ENCODE measurements at regions not wholly inside any gene's neighbourhood (a gene's known extent, or its start where the extent isn't known, plus 50 kb on each side); places are given as distances from the start of the nearest gene placed in this dataset.

DNA sequence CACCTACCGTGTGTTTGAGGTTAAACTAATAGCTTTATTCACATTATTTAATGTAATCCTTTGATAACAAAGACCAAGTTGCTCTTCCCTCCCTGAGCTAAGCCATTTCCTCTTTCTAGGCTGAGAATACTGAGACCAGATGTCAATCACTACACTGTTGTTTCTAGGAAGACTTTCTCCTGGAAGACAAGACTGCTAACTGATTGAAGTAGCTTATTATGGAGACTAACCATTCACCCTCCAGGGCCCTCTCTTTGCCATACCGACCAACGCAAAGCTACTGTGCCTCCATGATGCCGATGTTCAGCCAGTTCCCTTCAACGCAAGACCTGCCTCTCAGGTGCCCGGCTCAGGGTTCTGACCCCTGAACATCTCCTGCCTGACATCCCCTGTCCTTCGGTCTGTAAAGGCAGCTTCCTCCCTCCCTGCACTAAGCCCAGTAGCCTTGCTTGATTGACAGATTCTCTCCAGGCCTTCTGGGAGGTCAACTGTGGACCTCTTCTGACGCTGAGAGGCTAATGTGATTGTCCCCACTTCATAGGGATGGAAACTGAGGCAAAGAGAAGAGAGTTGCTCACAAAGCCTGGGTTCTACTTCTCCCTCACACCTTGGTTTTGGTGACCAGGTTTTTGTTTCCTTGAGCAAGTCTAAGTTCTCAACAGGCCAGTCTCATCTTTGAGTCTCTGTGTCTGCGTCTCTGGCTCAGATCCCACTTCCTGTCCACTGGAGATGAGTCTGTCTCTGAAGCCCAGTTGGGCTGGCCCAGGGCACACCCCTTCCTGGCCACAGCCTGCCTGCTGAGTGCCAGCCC is 259.7 kb upstream of the IRX2 start:
- Mint-ChIP-seq H3K4me3 (no peak overlapping the region), H3K27ac (no peak overlapping the region), H3K9me3 (peaks cover 5 to 20% (median 12%) of the 10 kb centered on the region in 7 donors), H3K36me3 (no peaks in the 10 kb centered on the region), H3K4me1 (no peaks in the 10 kb centered on the region), H3K27me3 (ENCODE audit: low read depth in 3 of 3) (no peaks in the 10 kb centered on the region)
- Histone ChIP-seq H3K79me2 (ENCODE audit: insufficient read depth, low read length) (no peaks in the 10 kb centered on the region), H4K20me1 (ENCODE audit: insufficient read depth, low read length) (no peaks in the 10 kb centered on the region), H3K4me1 (ENCODE audit: control insufficient read depth in 1 of 2, insufficient read depth in 2 of 2, low read length in 2 of 2) (no peaks in the 10 kb centered on the region), H3K36me3 (replicated peaks in 1 of 2; ENCODE audit: control insufficient read depth in 1 of 2, insufficient read depth in 2 of 2, low read length in 2 of 2) (no peaks in the 10 kb centered on the region), H3K4me3 (replicated peaks in 1 of 3; ENCODE audit: low read depth in 2 of 3, low read length in 3 of 3) (no peak overlapping the region), H3K9ac (ENCODE audit: insufficient read depth, low read length, poor library complexity, severe bottlenecking) (no peak overlapping the region), H3K4me2 (replicated peaks; ENCODE audit: extremely low read depth, low read length, poor library complexity, severe bottlenecking) (no peak overlapping the region), H3K27ac (ENCODE audit: low read depth in 1 of 2, low read length in 2 of 2) (no peak overlapping the region), H2AFZ (ENCODE audit: insufficient read depth, low read depth, low read length, poor library complexity, severe bottlenecking) (no peak overlapping the region), H3K9me3 (replicated peaks in 1 of 2; ENCODE audit: control insufficient read depth in 1 of 2, insufficient read depth in 1 of 2, low read length in 2 of 2) (peaks cover 13 to 38% of the 10 kb centered on the region in 2 donors), H3K27me3 (ENCODE audit: control insufficient read depth in 2 of 2, insufficient read depth in 2 of 2, low read length in 2 of 2) (no peaks in the 10 kb centered on the region)
- TF ChIP-seq, protein P1, sequence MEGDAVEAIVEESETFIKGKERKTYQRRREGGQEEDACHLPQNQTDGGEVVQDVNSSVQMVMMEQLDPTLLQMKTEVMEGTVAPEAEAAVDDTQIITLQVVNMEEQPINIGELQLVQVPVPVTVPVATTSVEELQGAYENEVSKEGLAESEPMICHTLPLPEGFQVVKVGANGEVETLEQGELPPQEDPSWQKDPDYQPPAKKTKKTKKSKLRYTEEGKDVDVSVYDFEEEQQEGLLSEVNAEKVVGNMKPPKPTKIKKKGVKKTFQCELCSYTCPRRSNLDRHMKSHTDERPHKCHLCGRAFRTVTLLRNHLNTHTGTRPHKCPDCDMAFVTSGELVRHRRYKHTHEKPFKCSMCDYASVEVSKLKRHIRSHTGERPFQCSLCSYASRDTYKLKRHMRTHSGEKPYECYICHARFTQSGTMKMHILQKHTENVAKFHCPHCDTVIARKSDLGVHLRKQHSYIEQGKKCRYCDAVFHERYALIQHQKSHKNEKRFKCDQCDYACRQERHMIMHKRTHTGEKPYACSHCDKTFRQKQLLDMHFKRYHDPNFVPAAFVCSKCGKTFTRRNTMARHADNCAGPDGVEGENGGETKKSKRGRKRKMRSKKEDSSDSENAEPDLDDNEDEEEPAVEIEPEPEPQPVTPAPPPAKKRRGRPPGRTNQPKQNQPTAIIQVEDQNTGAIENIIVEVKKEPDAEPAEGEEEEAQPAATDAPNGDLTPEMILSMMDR (IDR thresholded peaks at IDR 0.05): no peak
- 90% methylated on average over 8 of the region's 9 CpGs for WGBS (ENCODE audit: insufficient coverage)
- DNase-seq: no peak
- intact Hi-C loops (cut with micrococcal nuclease): no loop called here

DNA sequence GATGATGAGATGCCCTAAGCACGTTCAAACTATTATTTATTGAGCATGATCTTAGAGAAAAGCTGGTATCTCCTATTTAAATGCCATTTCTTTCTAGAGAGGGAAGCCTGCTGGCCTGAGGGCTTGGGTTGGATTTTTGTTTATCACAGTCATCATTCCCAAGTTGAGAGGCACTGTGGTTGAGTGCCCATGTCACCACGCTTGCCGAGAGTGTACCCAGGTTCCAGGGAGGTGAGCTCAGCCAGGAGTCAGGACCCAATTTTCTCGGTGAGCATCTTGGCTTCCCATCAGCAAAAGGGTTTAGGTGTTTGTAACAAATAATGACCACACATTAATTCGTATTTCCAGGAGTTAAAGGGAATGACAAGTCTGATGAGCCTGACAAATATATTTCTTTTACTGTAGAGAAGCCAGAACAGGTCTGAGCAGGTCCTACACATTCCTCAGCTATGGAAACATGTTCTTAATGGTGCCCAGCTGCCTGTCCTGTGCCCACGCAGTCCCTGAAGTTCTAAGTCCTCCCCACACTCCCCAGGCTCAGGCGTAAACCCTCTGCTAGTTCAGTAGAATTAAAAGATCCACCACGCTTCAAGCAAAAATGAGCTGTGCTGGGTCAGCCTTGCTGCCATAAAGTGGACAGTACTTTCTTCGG is 258.9 kb upstream of the IRX2 start:
- H3K27ac Mint-ChIP-seq: no peak overlapping the region
- no peak overlapping the region for H3K4me2 ChIP-seq (replicated peaks; ENCODE audit: extremely low read depth, low read length, poor library complexity, severe bottlenecking)
- H3K79me2 ChIP-seq (ENCODE audit: insufficient read depth, low read length): no peaks in the 10 kb centered on the region
- H3K4me1 ChIP-seq (ENCODE audit: control insufficient read depth in 1 of 2, insufficient read depth in 2 of 2, low read length in 2 of 2): no peaks in the 10 kb centered on the region
- TF ChIP-seq, protein P1 (IDR thresholded peaks at IDR 0.05): no peak
- H3K27me3 ChIP-seq (ENCODE audit: control insufficient read depth in 2 of 2, insufficient read depth in 2 of 2, low read length in 2 of 2): no peaks in the 10 kb centered on the region
- no peak overlapping the region for H3K4me3 ChIP-seq (replicated peaks in 1 of 3; ENCODE audit: low read depth in 2 of 3, low read length in 3 of 3)
- DNase-seq: no peak
- no peak overlapping the region for H3K9ac ChIP-seq (ENCODE audit: insufficient read depth, low read length, poor library complexity, severe bottlenecking)
- peaks cover 5 to 23% (median 12%) of the 10 kb centered on the region in 7 donors for H3K9me3 Mint-ChIP-seq
- H3K27me3 Mint-ChIP-seq (ENCODE audit: low read depth in 3 of 3): no peaks in the 10 kb centered on the region
- H3K36me3 ChIP-seq (replicated peaks in 1 of 2; ENCODE audit: control insufficient read depth in 1 of 2, insufficient read depth in 2 of 2, low read length in 2 of 2): no peaks in the 10 kb centered on the region
- H3K4me1 Mint-ChIP-seq: no peaks in the 10 kb centered on the region
- intact Hi-C loops (cut with micrococcal nuclease): no loop called here
- H3K9me3 ChIP-seq (replicated peaks in 1 of 2; ENCODE audit: control insufficient read depth in 1 of 2, insufficient read depth in 1 of 2, low read length in 2 of 2): peaks cover 14 to 41% of the 10 kb centered on the region in 2 donors
- H4K20me1 ChIP-seq (ENCODE audit: insufficient read depth, low read length): no peaks in the 10 kb centered on the region
- H3K4me3 Mint-ChIP-seq: no peak overlapping the region
- H3K27ac ChIP-seq (ENCODE audit: low read depth in 1 of 2, low read length in 2 of 2): no peak overlapping the region
- H3K36me3 Mint-ChIP-seq: no peaks in the 10 kb centered on the region
- WGBS (ENCODE audit: insufficient coverage): 56% methylated on average over 3 of the region's 9 CpGs
- no peak overlapping the region for H2AFZ ChIP-seq (ENCODE audit: insufficient read depth, low read depth, low read length, poor library complexity, severe bottlenecking)
